ENCODE measurements at regions not wholly inside any gene's neighbourhood (a gene's known extent, or its start where the extent isn't known, plus 50 kb on each side); places are given as distances from the start of the nearest gene placed in this dataset.

DNA sequence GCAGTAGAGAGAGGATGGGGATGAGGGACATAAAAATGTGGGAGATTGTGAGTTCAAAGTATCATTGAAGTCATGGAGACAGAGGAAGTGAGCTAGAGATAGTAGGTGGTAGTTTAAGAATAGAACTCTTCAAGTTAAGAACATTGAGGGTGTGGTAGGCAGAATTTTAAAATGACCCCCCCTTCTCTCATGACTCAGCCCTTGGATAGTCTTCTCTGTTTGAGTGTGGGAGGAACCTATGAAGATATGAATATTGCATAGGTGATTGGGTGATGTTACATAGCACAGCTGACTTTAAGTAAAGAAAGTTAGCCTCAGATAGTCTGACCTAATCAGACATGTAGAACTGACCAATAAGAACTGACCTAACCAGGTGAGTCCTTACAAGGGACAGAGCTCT lies 418.6 kb downstream of the FOXO1 start:
- no peak for DNase-seq (ENCODE audit: low read depth, low spot score)

- no peak for DNase-seq (ENCODE audit: low read depth, low spot score)
These were observed 415.0 kb downstream of the FOXO1 start for GRCh38 chr13:40251343-40252032.

- DNase-seq (ENCODE audit: low read depth, low spot score) = no peak
These were observed 414.2 kb downstream of the FOXO1 start for GRCh38 chr13:40252241-40252640.

GRCh38 chr13:40252676-40253075 lies 413.8 kb downstream of the FOXO1 start:
- DNase-seq (ENCODE audit: low read depth, low spot score) = no peak

DNA sequence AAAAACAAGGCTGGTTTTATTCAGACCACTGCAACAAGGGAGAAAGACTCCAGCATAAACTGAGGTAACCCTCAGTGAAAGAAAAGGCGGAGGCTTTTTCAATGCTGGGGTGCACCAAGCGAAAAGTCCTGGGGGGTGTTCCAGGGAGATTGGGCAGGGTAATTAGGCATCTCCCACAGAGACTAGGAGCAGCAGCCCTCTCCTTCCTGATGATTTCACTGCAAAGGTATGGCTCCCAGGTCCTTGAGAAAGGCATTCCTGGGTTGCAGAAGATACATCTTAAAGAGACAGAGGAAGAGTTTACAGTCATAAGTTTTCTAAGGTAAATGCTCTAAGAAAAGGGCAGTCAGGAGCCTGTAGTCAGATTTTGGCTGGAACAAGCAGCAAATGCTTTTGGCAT lies 412.0 kb downstream of the FOXO1 start:
- DNase-seq (ENCODE audit: low read depth, low spot score) = no peak

GRCh38 chr13:40255551-40255950 lies 410.9 kb downstream of the FOXO1 start:
- no peak for DNase-seq (ENCODE audit: low read depth, low spot score)

- DNase-seq (ENCODE audit: low read depth, low spot score) = no peak
These were observed 406.5 kb downstream of the FOXO1 start for GRCh38 chr13:40259899-40260298.

DNA sequence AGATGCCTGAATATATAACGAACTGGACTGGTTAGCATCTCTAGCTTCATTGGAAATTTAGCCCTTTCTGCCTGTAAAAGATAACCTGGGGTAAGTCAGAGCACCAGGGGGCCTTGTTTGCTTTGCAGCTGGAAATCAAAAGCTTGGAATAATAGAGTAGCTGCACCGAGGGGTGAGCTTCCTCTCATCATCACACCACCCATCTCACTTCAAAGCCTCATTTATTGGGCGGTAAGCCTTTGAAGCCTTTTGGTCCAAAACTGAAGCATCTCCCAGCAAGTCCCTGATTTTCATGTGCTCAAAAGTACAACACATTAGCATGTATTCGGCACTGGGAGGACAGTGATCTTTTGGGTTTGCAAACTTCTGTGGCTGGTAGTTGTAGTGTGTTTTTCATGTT lies 405.1 kb downstream of the FOXO1 start:
- no peak for DNase-seq (ENCODE audit: low read depth, low spot score)

- no peak for DNase-seq (ENCODE audit: low read depth, low spot score)
These were observed 404.5 kb downstream of the FOXO1 start for GRCh38 chr13:40261947-40262346.

- no peak for DNase-seq (ENCODE audit: low read depth, low spot score)
These were observed 397.4 kb downstream of the FOXO1 start for GRCh38 chr13:40269086-40269485.

GRCh38 chr13:40270726-40271125 lies 395.7 kb downstream of the FOXO1 start:
- no peak for DNase-seq (ENCODE audit: low read depth, low spot score)

DNA sequence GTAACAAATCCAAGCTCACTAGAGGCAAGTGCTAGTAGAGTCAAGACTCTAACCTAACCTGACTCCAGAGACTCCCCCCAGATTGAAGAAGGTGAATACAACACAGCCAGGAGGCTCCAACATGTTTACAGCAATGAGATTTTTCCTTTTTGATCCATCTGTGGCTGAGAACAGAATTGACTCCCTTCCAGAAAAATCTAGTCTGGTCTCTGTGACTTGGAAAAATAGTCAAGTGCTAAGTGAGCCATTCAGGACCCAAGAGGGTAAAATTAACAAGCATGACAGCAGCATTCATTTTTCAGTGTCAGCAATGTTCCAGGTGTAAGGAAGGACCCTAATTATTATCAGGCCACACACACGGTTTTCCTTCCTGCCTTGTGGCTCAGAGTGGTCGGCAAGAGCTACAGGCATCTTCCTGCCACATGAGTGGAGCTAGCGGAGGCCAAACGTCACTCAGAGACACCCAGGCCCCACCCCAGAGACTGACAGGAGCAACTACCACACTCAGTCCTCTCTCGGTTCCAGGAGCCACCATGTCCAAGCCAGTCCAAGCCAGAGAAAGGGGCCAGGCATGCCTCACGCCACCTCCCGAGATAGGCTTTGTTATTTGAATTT lies 395.1 kb downstream of the FOXO1 start:
- no peak for DNase-seq (ENCODE audit: low read depth, low spot score)

DNA sequence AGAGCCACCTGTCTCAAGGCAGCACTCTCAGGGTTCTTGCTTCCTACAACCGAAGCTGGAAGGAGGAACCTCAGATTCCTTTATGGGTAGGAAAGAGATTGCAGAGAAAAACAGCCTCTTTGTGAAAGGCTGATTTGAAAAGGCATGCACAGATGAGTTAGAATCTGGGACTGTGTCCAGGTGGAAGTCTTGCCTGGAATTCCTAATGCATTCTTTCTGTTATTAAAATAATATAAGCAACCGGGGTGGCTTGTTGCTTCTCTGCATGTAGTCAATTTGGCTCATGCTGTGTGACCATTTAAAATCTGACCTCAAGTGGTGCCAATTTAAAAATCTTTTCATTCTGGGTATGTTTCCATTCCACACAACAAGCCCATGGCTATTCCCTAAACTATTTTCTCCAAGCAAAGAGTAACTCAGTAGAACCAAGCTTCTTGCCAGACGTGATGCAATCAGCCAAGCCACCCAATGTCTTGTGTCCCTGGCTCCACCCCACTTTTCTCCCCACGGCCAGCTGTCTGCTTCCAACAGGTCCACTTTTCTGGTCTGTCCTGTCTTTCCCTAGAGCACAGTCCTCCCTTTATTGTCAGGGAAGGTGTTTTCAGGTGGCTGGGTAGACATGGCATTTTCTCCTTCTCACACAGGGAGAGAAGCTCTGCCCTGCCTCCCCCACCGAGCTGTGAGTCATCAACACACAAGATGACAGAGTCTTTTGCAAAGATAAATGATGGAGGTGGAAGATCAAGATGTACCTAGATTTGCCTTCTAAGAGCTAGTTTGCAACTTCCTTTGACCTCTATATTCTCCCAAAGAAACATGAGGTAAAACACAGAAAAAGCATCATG lies 394.3 kb downstream of the FOXO1 start:
- DNase-seq (ENCODE audit: low read depth, low spot score) = no peak

GRCh38 chr13:40272776-40273139 lies 393.7 kb downstream of the FOXO1 start:
- DNase-seq (ENCODE audit: low read depth, low spot score) = no peak

DNA sequence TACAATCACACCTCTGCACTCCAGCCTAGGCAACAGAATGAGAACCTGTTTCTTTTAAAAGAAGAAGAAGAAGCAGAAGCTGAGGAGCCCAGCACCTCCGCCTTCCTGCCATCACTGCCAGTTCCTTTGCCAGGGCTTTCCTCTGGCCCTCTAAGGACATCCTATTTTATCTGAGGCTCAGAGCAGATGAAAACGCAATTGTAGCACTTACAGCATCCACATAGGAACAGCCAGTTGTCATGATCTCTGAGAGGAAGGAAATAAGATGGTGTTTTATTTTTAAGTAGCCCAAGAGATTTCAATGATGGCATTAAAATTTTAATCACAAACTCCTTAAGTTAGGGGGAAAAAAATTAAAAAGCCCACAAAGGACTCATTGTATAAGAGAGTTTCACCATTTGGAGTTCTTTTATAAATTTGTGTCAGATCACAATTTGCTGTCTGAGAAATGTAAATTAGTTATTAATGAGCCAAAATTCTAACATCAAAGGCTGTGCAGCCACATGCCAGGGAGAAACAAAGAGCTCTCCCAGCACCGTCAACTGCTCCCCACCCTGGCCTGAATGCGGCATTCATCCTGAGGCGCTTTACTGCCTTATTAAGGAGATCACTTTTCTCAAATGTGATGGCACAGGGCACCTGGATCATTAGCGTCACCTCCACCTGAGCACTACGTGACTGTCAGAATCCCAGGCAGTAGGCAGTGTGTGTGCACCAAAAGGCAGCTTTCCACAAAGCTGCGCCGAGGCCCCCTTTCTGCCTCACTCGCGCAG lies 393.0 kb downstream of the FOXO1 start:
- DNase-seq (ENCODE audit: low read depth, low spot score) = no peak

- DNase-seq (ENCODE audit: low read depth, low spot score) = no peak
These were observed 392.3 kb downstream of the FOXO1 start for GRCh38 chr13:40274103-40274502.

DNA sequence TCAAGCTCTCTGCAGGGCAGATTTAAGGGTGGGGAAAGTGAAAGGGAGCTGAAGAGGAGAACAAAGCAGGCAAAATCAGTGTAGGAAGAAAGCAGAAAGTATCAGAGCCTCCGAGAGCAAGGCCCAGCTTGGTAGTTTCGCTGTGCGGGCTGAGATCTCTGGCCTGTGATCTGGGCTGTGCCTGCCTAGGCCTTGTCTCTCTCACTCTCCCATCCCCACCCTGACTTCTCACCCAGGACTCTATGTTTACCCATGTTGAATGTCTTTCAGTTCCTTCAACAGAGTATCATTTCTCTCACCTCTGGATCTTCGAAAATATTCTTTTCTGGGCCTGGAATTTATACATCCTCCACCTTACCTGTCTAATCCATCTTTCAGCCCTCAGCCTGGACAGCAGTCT lies 391.3 kb downstream of the FOXO1 start:
- DNase-seq (ENCODE audit: low read depth, low spot score) = no peak

- DNase-seq (ENCODE audit: low read depth, low spot score) = no peak
These were observed 390.8 kb downstream of the FOXO1 start for GRCh38 chr13:40275636-40276035.

DNA sequence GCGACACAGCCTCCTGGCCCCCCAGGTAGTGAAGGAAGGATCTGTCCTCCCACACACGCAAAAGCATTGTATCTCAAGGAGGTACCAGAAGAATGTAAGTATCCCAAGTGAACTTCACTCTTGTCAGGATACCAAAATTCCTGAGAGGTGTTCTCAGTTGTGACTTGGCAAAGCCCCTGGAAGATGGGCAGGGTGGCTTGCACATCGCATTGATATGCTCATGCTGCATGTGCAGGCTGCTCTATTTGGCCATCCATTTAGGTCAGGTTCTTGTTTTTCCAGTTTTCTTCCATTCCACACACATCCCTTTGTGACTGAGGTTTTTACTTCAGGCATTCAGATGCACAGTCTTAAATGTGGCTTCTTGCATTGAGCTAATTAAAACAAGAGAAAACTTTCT lies 382.8 kb downstream of the FOXO1 start:
- no peak for DNase-seq (ENCODE audit: low read depth, low spot score)

GRCh38 chr13:40285634-40286033 lies 380.8 kb downstream of the FOXO1 start:
- DNase-seq (ENCODE audit: low read depth, low spot score) = no peak

DNA sequence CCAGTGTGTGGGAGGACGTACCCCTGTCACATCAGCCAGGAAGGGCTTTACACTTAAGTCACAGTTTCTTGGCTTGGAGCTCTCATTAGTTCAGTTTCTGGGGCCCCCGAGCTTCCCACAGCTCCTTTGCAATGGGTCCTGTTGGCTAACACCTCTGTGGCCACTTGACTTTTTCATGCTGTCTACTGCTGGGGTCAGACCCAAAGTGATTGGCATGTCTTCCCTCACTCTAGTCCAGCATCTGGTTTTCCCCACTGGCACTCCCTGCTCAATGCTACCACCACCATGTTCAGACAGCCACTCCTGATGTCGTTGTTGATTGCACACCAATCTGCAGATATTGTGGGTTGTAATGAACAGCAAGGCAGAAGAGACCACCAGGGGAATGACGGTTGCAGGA lies 379.0 kb downstream of the FOXO1 start:
- DNase-seq (ENCODE audit: low read depth, low spot score) = no peak

DNA sequence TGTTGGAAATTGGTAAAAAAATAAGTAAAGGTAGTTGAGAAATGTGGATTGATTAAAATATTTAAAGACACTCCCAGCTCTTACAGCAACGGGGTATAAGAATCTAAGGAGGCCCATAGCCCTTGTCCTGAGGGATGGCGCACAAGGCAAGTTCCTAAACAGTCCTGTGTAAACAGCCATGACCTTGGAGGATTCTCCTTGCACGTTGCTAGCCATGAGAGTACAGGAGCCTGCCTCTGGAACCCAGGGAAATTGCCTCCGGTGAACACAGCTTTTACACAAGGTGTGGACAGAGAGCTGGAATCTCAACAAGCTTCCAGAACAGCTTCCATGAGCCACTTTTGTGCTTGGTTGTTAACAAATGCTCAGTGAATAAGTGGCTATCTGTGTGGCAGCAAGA lies 378.2 kb downstream of the FOXO1 start:
- DNase-seq (ENCODE audit: low read depth, low spot score) = no peak
